Ovary (tissue), 3 donors: ENCODE measurements at regions not wholly inside any gene's neighbourhood (a gene's known extent, or its start where the extent isn't known, plus 50 kb on each side); places are given as distances from the start of the nearest gene placed in this dataset.
"Not testable (repeated sequence)": the region's sequence is repeated elsewhere in the genome, so short reads cannot be mapped to it uniquely, and the experiment has no call there.

ENCODE experiments used
- POLR2A ChIP-seq: fragments of 450-650 bp; IDR thresholded peaks from one replicate; pipeline ENCODE4 v1.6.1; 2017; ENCODE audit warnings: antibody characterized with exemption, mild to moderate bottlenecking, moderate library complexity
- TF ChIP-seq, protein P1 (sequence below), 3 donors: fragments of 450-650 bp in 2 of 3; fragments of 200-600 bp in 1 of 3; IDR thresholded peaks; one replicate each; pipeline versions ENCODE4 v1.5.1 to v1.8.0; 2016 to 2022; ENCODE audit warnings: antibody characterized with exemption in 3 of 3, mild to moderate bottlenecking in 1 of 3
- donor health status: DM: no; HTN: no; CAD: no.

DNA sequence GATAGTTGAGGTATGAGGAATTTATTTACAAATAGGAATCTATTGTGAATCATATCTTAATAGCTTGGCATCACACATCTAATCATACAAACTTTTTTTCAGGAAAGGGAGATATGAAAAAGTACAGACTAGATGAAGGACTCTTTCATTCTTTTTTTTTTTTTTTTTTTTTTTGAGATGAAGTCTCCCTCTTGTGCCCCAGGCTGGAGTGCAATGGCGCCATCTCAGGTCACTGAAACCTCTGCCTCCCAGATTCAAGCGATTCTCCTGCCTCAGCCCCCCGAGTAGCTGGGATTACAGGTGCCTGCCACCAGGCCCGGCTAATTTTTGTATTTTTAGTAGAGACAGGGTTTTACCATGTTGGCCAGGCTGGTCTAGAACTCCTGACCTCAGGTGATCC, 65.1 kb upstream of the NECTIN3 start:
- TF ChIP-seq, protein P1, sequence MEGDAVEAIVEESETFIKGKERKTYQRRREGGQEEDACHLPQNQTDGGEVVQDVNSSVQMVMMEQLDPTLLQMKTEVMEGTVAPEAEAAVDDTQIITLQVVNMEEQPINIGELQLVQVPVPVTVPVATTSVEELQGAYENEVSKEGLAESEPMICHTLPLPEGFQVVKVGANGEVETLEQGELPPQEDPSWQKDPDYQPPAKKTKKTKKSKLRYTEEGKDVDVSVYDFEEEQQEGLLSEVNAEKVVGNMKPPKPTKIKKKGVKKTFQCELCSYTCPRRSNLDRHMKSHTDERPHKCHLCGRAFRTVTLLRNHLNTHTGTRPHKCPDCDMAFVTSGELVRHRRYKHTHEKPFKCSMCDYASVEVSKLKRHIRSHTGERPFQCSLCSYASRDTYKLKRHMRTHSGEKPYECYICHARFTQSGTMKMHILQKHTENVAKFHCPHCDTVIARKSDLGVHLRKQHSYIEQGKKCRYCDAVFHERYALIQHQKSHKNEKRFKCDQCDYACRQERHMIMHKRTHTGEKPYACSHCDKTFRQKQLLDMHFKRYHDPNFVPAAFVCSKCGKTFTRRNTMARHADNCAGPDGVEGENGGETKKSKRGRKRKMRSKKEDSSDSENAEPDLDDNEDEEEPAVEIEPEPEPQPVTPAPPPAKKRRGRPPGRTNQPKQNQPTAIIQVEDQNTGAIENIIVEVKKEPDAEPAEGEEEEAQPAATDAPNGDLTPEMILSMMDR (IDR thresholded peaks at IDR 0.05): not testable (repeated sequence)
- not testable (repeated sequence) for TF ChIP-seq POLR2A
